AG08395 (cell line): ENCODE measurements at regions not wholly inside any gene's neighbourhood (a gene's known extent, or its start where the extent isn't known, plus 50 kb on each side); places are given as distances from the start of the nearest gene placed in this dataset.

Experiments
- DNase-seq: peaks from one replicate; pipeline ENCODE4 v3.0.0; 2012; ENCODE audit warnings: mixed read lengths, low spot score

DNA sequence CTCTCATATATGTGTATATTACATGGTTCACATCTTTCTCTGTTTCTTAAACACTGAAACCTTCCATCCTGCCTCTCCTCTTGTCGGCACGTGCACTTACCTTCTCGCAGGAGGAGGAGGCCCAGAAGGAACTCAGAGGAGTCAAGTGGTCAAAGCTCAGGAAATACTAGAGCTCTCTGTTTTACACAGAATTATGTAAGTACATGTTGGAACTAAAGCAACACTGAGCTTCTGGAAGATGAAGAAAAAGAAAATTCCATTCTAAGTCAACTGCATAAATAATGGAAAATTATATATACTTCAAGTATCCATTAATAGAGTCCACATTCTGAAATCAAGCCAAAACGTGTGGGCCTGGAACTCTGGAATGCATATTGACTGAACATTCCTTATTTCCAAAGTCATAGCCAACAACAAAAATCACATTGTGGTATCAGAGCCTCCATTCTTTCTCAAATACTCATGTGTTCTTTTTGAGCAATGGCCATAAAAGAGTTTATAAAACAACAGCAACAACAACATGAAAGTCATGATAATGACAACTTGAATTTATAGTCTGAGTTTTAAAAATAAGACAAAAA, 121.5 kb upstream of the RAI14 start:
- DNase-seq = peak; percentile 79

DNA sequence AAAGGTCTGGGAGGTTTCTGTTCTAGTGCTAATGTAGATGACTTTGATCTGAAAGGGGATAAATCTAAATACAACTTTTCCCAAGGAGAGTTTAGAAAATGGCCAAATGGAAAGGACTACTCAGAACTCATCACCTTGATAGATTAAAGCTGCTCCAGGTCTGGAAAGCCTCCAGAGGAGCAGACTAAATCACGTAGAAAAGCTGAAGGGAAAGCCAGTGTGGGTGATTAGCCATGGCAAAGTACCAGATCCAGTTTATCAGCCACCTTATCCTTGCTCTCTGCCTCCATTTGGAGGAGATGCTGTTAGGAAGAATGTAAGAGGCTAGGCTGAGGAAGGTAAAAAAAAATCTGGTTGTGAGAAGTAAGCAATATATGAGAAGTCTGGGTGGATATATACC, 120.7 kb upstream of the RAI14 start:
- no peak for DNase-seq

DNA sequence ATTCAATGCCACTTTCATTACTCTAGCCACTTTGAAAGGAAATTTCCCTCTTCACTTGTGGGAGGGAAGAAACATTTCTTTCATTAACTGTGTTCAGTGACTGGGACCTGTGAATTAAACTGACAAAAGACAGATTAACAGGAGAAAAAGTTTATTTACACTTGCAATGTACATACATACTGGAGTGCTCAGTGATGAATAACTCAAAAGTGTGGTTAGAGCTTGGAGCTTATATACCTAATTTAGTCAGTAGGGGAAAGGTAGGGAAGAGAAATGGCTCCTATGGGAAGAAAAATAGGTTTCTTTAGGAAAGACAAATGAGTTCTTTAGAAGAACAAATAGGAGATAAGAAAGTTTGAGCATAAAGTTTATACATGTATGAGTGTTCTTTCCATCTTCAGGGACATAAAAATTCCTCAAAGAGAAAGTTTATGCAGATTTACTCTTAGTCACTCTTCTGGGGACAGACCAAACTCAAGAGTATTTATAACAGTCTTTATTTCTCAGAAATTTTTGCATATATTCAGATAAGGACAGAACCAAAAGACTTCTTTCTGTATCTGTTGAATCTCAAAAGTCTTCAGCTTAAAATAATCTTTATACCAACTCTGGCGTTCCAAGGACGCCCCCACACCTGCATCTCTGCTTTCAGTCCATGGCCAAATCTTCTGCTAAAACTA, 120.0 kb upstream of the RAI14 start:
- DNase-seq = no peak

DNA sequence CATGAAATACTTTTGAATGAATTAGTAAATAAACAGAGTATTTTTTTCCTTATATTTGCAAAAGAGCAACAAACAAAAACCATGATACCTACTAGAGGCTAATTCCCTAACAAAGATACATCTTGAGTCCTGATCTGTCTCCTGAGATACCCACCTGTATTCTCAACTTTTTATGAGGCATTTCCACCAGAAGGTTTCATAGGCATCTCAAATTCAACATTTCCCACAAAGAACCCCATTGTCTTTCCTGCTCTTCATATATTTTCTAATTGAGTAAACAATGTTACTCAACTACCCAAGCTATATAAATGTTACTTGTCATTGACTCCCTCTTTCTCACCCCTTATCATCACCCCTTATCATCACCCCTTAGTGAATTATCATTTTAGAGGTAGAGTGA, 119.4 kb upstream of the RAI14 start:
- no peak for DNase-seq

DNA sequence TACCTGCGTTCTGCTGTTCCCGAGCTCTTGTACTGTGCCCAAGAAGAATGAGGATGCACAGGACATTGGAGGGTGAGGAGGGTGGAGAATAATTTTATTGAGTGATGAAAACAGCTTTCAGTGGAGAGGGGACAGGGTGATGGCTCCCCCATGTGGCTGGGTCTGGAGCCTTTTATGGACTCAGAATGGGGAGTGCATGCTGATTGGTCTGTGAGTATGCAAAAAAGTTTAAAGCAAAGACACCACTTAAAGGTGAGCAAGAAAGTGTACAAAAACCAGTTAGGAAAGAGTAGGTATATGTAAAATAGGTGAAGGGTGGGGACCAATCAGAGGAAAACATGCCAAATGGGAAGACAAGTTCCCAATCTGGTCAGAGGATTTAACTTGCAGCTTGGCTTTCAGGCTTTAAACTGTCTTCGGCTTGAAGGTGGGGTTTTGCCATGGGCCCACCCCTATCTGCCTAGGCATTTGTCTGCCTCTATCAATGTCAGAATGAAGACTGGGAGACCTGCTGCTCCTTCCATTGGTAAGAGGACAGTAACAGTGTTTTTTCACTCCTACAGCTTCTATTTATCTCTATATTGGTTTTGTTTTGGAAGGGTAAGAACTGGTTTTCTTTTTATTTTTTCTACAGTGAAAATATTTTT, 118.0 kb upstream of the RAI14 start:
- no peak for DNase-seq

DNA sequence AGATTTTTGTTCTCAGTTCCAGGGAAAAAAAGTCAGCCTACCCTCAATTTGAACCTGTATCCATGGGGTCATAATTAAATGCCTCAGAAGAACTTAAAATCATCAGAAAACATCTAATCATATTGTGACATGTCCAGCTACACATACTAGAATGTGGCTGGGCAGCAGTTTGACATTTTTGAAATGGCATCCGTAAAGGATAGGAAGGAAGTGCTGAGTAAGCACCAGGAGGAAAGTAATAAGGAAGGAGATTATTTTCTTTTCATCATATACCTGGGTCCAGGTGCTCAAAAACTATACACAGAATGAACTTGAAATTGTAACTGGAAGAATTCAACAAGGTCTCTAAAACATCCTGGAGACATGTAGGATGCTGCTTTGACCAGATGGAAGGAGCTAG, 116.9 kb upstream of the RAI14 start:
- DNase-seq = no peak

- no peak for DNase-seq
Observed at GRCh38 chr5:34541067-34541466, 115.1 kb upstream of the RAI14 start.

GRCh38 chr5:34542818-34543217, 113.3 kb upstream of the RAI14 start:
- DNase-seq = no peak

GRCh38 chr5:34543687-34544086, 112.4 kb upstream of the RAI14 start:
- no peak for DNase-seq

- no peak for DNase-seq
Observed at GRCh38 chr5:34544403-34544802, 111.7 kb upstream of the RAI14 start.

- DNase-seq = no peak
Observed at GRCh38 chr5:34545164-34545563, 111.0 kb upstream of the RAI14 start.

DNA sequence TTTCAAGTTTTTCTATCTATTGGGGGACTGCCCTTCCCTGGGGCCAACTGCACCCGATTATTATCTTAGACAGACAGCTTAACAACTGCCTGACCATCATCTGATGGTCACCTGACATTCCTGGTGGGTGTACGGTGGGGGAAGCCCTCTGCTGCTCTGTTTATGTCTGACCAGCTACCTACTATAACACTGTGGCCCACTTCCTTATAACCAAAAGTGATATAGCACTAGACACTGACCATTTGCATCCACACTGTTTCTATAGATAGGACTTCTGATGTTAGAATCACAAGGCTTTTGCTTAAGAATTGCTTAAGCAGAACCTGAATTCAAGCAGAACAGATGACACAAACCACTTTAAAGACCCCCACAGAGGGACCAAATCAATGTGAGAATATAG, 110.5 kb upstream of the RAI14 start:
- DNase-seq = no peak

- no peak for DNase-seq
Observed at GRCh38 chr5:34547300-34548085, 108.6 kb upstream of the RAI14 start.

DNA sequence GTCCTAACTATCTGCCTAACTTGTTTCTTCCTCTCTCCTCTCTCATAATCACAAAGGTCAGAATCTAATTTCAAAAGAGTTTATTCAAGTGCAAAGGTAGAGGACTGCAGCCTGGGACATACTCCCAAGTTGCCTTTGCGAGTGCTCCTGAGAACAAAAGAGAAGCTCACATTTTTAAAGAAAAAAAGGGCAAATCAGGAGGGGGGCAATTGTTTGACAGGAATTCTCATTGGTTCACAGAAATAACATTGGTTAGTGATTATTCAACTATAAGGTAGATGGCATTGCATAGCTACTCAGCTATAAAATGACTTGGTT, 108.1 kb upstream of the RAI14 start:
- DNase-seq = no peak

DNA sequence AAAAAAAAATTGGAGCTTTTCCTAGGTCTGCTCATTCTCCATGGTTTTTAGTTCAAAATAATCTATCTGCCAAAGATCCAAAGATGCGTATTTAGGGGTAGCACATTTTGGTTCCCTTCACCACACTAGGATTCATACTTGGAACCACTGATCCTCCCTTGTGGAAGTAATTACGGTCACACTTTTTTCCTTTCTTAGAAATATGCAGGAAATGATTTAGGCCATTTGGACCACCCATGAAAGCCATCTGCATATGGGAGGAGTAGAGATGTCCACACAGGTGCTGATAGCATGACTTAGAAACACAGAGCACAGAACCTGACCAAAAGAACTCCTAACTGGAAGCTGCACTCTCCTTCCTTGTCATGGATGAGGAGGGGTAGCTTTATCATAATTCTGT, 105.9 kb upstream of the RAI14 start:
- no peak for DNase-seq

- DNase-seq = no peak
Observed at GRCh38 chr5:34550964-34551363, 105.2 kb upstream of the RAI14 start.

GRCh38 chr5:34551911-34552433, 104.2 kb upstream of the RAI14 start:
- DNase-seq = peak; percentile 24

DNA sequence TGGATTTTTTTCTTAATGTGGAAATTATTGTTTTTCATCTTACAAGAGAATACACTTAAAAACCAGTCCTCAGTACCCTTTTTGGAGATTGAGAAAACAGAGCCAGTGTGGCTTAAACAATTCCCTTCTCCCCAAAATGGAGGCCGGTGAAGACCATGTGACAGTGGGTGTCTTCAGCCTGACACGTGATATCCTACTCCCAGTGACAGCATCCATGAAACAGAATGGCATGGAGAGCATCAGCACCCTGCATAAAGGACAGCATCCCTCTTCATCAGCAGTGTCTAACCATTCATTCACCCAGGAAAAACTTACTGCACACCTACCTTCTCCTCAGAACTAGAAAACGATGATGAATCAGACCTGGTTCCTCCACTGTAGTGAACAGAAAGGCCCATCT, 103.4 kb upstream of the RAI14 start:
- DNase-seq = peak; percentile 26

DNA sequence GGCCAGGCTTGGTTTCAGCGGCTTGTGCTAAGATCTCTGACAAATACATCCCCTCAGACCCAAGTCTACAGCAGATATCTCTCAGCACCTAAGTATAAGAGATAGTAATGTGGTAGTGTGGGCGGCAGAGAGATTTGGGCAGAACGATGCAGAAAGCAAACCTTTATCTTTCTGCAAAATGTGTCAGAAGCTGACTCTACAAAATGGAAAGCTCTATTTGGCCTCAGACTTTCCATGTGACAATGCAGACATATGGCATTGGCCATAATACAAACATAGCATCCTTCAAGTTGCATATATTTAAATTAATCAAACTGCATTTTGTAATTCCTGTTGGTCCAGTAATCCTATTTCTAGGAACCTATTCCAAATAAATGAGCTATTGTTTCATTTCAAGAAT, 102.5 kb upstream of the RAI14 start:
- no peak for DNase-seq

GRCh38 chr5:34554641-34555040, 101.5 kb upstream of the RAI14 start:
- DNase-seq = no peak

GRCh38 chr5:34555699-34556508, 100.2 kb upstream of the RAI14 start:
- DNase-seq = no peak

DNA sequence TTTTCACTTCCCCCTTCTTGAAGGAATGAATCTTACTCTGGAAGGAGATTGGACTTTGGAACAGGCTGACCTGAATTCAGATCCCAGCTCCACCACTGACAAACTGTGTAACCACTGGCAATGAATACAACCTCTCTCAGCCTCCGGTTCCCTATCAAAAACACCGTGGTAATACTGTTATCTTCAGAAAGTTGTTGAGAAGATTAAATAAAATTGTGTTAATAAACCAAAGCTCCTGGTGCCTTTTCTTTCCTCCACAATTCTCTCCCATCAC, 99.7 kb upstream of the RAI14 start:
- no peak for DNase-seq
